ENCODE measurements at regions not wholly inside any gene's neighbourhood (a gene's known extent, or its start where the extent isn't known, plus 50 kb on each side); places are given as distances from the start of the nearest gene placed in this dataset.

GRCh38 chrX:140065961-140066662 lies 100.8 kb upstream of the CXorf66 start:
- no peaks in the 10 kb centered on the region for H3K36me3 ChIP-seq
- H3K27me3 ChIP-seq: no peaks in the 10 kb centered on the region
- TF ChIP-seq POLR2A (IDR thresholded peaks at IDR 0.05) (no peak), POLR2AphosphoS5 (IDR thresholded peaks at IDR 0.05) (no peak), CTCF (IDR thresholded peaks at IDR 0.05) (no peak), EP300 (IDR thresholded peaks at IDR 0.05) (no peak)
- WGBS: 78% methylated on average over 3 of the region's 3 CpGs
- no peaks in the 10 kb centered on the region for H3K4me1 ChIP-seq
- no peaks in the 10 kb centered on the region for H3K9me3 ChIP-seq
- no peak overlapping the region for H3K4me3 ChIP-seq
- H3K27ac ChIP-seq: no peak overlapping the region
- DNase-seq (ENCODE audit: low spot score in 2 of 2): no peak

- WGBS: 37% methylated on average over 4 of the region's 4 CpGs
- H3K27ac ChIP-seq: no peak overlapping the region
- no peaks in the 10 kb centered on the region for H3K4me1 ChIP-seq
- TF ChIP-seq CTCF (IDR thresholded peaks at IDR 0.05) (no peak), POLR2AphosphoS5 (IDR thresholded peaks at IDR 0.05) (no peak), EP300 (IDR thresholded peaks at IDR 0.05) (no peak)
- no peaks in the 10 kb centered on the region for H3K27me3 ChIP-seq
- no peak overlapping the region for H3K4me3 ChIP-seq
- no peak for DNase-seq (ENCODE audit: low spot score in 2 of 2)
- H3K36me3 ChIP-seq: no peaks in the 10 kb centered on the region
- H3K9me3 ChIP-seq: no peaks in the 10 kb centered on the region
These were observed 99.7 kb upstream of the CXorf66 start for GRCh38 chrX:140064993-140065392.

DNA sequence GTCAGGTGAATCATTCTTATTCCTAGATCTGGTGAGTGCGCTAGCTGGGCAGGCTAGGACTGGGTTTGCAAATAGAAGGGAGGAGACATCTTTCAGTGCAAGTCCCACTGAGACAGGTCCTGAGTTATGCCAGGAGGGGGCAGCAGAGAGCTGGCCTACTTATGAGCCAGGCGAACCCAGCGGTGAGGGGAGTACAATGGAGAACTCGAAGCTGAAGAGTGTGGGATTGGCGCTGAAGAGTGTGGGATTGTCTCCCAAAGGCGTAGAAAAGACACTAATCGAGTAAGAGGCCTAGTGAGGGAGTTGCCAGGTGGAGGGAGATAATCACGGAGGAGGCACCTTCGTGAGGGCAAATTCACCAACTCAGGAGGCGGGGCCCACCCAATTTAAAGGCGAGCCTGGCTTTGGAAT lies 91.7 kb upstream of the CXorf66 start:
- 26% methylated on average over 11 of the region's 11 CpGs for WGBS
- TF ChIP-seq POLR2A (IDR thresholded peaks at IDR 0.05) (no peak), CTCF (IDR thresholded peaks at IDR 0.05) (peak; percentile 33 to 69), EP300 (IDR thresholded peaks at IDR 0.05) (no peak), POLR2AphosphoS5 (IDR thresholded peaks at IDR 0.05) (no peak)
- Histone ChIP-seq H3K27me3 (no peaks in the 10 kb centered on the region), H3K36me3 (no peaks in the 10 kb centered on the region), H3K4me3 (no peak overlapping the region), H3K9me3 (no peaks in the 10 kb centered on the region), H3K27ac (no peak overlapping the region), H3K4me1 (no peaks in the 10 kb centered on the region)
- DNase-seq (ENCODE audit: low spot score in 2 of 2): peak; percentile 70 to 77

DNA sequence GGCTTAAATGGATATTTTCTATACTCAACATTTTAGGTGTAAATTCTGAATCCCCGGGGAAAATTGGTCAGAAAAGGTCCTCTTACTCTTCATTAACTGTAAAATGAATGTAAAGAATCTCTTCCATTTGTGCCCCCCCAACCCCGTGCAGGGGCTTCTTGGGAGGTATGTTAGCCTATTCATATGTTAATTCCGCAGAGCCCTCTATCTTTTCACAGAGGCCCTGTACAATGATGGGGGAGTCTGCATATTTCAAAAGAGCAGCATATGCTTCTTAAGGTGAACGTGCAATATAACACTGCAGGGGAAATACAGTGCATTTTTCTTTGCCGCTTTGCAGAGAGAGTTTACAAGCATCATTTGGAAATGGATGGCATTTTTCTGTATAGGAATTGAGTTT lies 88.5 kb upstream of the CXorf66 start:
- H3K4me3 ChIP-seq: no peak overlapping the region
- no peak overlapping the region for H3K27ac ChIP-seq
- no peaks in the 10 kb centered on the region for H3K36me3 ChIP-seq
- 27% methylated on average over 5 of the region's 5 CpGs for WGBS
- H3K9me3 ChIP-seq: no peaks in the 10 kb centered on the region
- no peaks in the 10 kb centered on the region for H3K27me3 ChIP-seq
- no peaks in the 10 kb centered on the region for H3K4me1 ChIP-seq
- TF ChIP-seq POLR2A (IDR thresholded peaks at IDR 0.05) (no peak), POLR2AphosphoS5 (IDR thresholded peaks at IDR 0.05) (no peak), CTCF (IDR thresholded peaks at IDR 0.05) (no peak), EP300 (IDR thresholded peaks at IDR 0.05) (no peak)
- no peak for DNase-seq (ENCODE audit: low spot score in 2 of 2)

DNA sequence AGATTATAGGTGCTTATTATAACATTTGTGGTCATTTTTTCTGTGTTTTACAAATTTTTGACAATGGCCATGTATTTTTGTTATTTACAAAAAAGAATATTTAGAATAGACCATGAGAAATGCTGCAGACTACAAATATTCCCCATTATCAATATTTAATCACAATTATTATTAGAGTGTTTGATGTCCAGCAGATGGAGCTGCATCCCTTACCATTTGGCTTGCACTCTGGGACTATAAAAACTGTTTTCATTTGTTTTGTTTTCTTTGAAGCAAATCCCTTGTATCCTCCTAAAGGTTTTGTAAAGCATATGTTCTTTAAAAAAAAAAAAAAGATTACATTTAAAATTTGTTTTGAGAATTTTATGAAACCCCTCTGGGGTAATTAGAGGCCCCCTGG lies 85.6 kb upstream of the CXorf66 start:
- no peak for DNase-seq (ENCODE audit: low spot score in 2 of 2)
- Histone ChIP-seq H3K9me3 (no peaks in the 10 kb centered on the region), H3K36me3 (no peaks in the 10 kb centered on the region), H3K4me1 (no peaks in the 10 kb centered on the region), H3K27me3 (no peaks in the 10 kb centered on the region), H3K27ac (no peak overlapping the region), H3K4me3 (no peak overlapping the region)
- TF ChIP-seq CTCF (IDR thresholded peaks at IDR 0.05) (no peak), POLR2A (IDR thresholded peaks at IDR 0.05) (no peak), EP300 (IDR thresholded peaks at IDR 0.05) (no peak), POLR2AphosphoS5 (IDR thresholded peaks at IDR 0.05) (no peak)

Measured in suprapubic skin (tissue), 4 donors.